ENCODE measurements at regions not wholly inside any gene's neighbourhood (a gene's known extent, or its start where the extent isn't known, plus 50 kb on each side); places are given as distances from the start of the nearest gene placed in this dataset.

DNA sequence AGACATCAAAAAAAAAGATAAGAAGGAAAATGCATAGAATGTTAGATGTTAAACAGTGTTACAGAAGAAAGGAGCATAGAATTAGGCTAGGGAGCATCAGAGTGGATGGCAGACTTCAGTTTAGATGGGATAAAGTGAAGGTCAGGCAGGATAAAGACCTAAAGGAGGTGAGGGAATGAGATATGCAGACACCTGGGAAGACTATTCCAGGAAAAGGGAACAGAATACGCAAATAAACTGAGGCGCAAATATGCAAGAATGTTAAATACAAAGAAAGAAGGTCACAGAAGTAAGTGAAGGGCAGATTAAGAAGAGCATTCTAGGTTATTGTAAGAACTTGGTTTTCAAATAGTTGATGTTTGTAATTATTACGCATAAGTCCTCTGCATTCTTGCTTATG is 116.3 kb upstream of the REG3A start:
- Histone ChIP-seq H2AFZ (ENCODE audit: low read length) (no peak overlapping the region), H2BK12ac (ENCODE audit: low read depth, low read length) (no peak overlapping the region)

More for the DNA sequence above, 116.3 kb upstream of the REG3A start:
- H3K4me3 ChIP-seq (ENCODE audit: extremely low read depth in 1 of 4, insufficient read depth in 2 of 4, low read depth in 3 of 4, low read length in 4 of 4), result no peak overlapping the region
- no peak overlapping the region for H3K18ac ChIP-seq (ENCODE audit: extremely low read depth, low read length)
- no peak overlapping the region for H4K8ac ChIP-seq (ENCODE audit: extremely low read depth, insufficient read depth, low read length)
- H3K27me3 ChIP-seq (replicated peaks in 1 of 4; ENCODE audit: control insufficient read depth in 3 of 4, extremely low read depth in 1 of 4, insufficient read depth in 3 of 4, low read length in 3 of 4), result no peaks in the 10 kb centered on the region
- H2BK5ac ChIP-seq (ENCODE audit: low read depth, low read length), result no peak overlapping the region
- no peak overlapping the region for H2BK20ac ChIP-seq (ENCODE audit: low read length)
- no peaks in the 10 kb centered on the region for H3K23me2 ChIP-seq (ENCODE audit: low read depth, low read length)
- no peak overlapping the region for H2BK15ac ChIP-seq (ENCODE audit: low read length)
- no peaks in the 10 kb centered on the region for H3K79me2 ChIP-seq (ENCODE audit: control insufficient read depth in 1 of 2, insufficient read depth in 2 of 2, low read length in 2 of 2)
- no peak overlapping the region for H4K5ac ChIP-seq (ENCODE audit: insufficient read length, low read depth, low read length)
- TF ChIP-seq GABPA (IDR thresholded peaks at IDR 0.05; ENCODE audit: borderline replicate concordance, insufficient read depth, low read length) (no peak), EZH2 (IDR thresholded peaks at IDR 0.05; ENCODE audit: low read depth, low read length, severe bottlenecking) (no peak), POU5F1 (IDR thresholded peaks at IDR 0.05; ENCODE audit: low read depth, low read length) (no peak), TCF12 (IDR thresholded peaks at IDR 0.05; ENCODE audit: low read depth, low read length) (0 out of 2 replicates have a peak, but pooled peaks have one; percentile 45), TEAD4 (IDR thresholded peaks at IDR 0.05; ENCODE audit: low read depth, low read length) (peak; percentile 65; the same call in 1 of the 2 replicates)
- TF ChIP-seq, protein P1, sequence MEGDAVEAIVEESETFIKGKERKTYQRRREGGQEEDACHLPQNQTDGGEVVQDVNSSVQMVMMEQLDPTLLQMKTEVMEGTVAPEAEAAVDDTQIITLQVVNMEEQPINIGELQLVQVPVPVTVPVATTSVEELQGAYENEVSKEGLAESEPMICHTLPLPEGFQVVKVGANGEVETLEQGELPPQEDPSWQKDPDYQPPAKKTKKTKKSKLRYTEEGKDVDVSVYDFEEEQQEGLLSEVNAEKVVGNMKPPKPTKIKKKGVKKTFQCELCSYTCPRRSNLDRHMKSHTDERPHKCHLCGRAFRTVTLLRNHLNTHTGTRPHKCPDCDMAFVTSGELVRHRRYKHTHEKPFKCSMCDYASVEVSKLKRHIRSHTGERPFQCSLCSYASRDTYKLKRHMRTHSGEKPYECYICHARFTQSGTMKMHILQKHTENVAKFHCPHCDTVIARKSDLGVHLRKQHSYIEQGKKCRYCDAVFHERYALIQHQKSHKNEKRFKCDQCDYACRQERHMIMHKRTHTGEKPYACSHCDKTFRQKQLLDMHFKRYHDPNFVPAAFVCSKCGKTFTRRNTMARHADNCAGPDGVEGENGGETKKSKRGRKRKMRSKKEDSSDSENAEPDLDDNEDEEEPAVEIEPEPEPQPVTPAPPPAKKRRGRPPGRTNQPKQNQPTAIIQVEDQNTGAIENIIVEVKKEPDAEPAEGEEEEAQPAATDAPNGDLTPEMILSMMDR (IDR thresholded peaks at IDR 0.05; ENCODE audit: control extremely low read depth in 1 of 3, insufficient read depth in 1 of 3, low read depth in 1 of 3, low read length in 3 of 3), result no peak
- TF ChIP-seq, protein P2, sequence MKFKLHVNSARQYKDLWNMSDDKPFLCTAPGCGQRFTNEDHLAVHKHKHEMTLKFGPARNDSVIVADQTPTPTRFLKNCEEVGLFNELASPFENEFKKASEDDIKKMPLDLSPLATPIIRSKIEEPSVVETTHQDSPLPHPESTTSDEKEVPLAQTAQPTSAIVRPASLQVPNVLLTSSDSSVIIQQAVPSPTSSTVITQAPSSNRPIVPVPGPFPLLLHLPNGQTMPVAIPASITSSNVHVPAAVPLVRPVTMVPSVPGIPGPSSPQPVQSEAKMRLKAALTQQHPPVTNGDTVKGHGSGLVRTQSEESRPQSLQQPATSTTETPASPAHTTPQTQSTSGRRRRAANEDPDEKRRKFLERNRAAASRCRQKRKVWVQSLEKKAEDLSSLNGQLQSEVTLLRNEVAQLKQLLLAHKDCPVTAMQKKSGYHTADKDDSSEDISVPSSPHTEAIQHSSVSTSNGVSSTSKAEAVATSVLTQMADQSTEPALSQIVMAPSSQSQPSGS (IDR thresholded peaks at IDR 0.05; ENCODE audit: low read length), result no peak
- H2AK5ac ChIP-seq (ENCODE audit: low read depth, low read length), result no peak overlapping the region
- no peaks in the 10 kb centered on the region for H3K36me3 ChIP-seq (ENCODE audit: control insufficient read depth in 2 of 4, insufficient read depth in 4 of 4, low read length in 3 of 4)
- no peak overlapping the region for H3K23ac ChIP-seq (ENCODE audit: insufficient read length)
- no peak overlapping the region for H3K14ac ChIP-seq (ENCODE audit: insufficient read length)
- no peak overlapping the region for H3K56ac ChIP-seq (replicated peaks; ENCODE audit: insufficient read length, low read depth, low read length)
- peaks cover 0 to 7% of the 10 kb centered on the region in 2 experiments; a peak in 2 of 4 replicates for H3K9me3 ChIP-seq (ENCODE audit: insufficient read depth in 2 of 2, low read depth in 1 of 2, low read length in 1 of 2)
- H3K79me1 ChIP-seq (ENCODE audit: low read depth, low read length), result no peaks in the 10 kb centered on the region
- H3K4ac ChIP-seq (replicated peaks; ENCODE audit: insufficient read length, low read depth, low read length), result no peak overlapping the region
- DNase-seq (ENCODE audit: low read depth in 1 of 2, low spot score in 2 of 2) (no peak), FAIRE-seq (no peak)
- H4K91ac ChIP-seq (replicated peaks; ENCODE audit: insufficient read length, low read length), result no peak overlapping the region
- no peak overlapping the region for H3K27ac ChIP-seq (ENCODE audit: low read depth, low read length)
- CTCF ChIA-PET (ENCODE audit: partially characterized antibody), result interaction anchor here (0.6 to 2.7 kb wide), 7 partner anchors 8 to 862 kb away, joined by 3 to 11 read pairs (median 3); no protein-coding TSS in a partner anchor
- H3K4me2 ChIP-seq (ENCODE audit: insufficient read depth in 1 of 2, low read depth in 2 of 2, low read length in 2 of 2), result no peak overlapping the region; a peak in 1 of 4 replicates
- no peak overlapping the region for H3K9ac ChIP-seq (replicated peaks in 1 of 4; ENCODE audit: extremely low read depth in 1 of 4, low read depth in 3 of 4, low read length in 3 of 4)
- 47% methylated on average over 3 of the region's 3 CpGs; no CpG with 5 or more reads in 1 of the 2 experiments for WGBS, 2 experiments (ENCODE audit: extremely low coverage in 1 of 2, insufficient coverage in 1 of 2, insufficient read length in 1 of 2, insufficient replicate concordance in 2 of 2, low coverage in 1 of 2, low lambda C conversion rate in 2 of 2, missing lambda C conversion rate in 1 of 2)
- peaks cover 0 to 4% (median 2%) of the 10 kb centered on the region in 4 experiments; a peak in 4 of 7 replicates for H3K4me1 ChIP-seq (replicated peaks in 1 of 4; ENCODE audit: control insufficient read depth in 3 of 4, insufficient read depth in 4 of 4, low read length in 3 of 4)
- POLR2A ChIA-PET (ENCODE audit: partially characterized antibody), result no interaction called here
- no peak overlapping the region for H2BK120ac ChIP-seq (replicated peaks; ENCODE audit: low read depth, low read length)
- H4K20me1 ChIP-seq (replicated peaks in 1 of 2; ENCODE audit: control insufficient read depth in 1 of 2, insufficient read depth in 2 of 2, low read length in 2 of 2), result no peaks in the 10 kb centered on the region

Measured in H1 (cell line).